Effector memory CD8-positive, alpha-beta T cell (primary cell): ENCODE measurements at regions not wholly inside any gene's neighbourhood (a gene's known extent, or its start where the extent isn't known, plus 50 kb on each side); places are given as distances from the start of the nearest gene placed in this dataset.

Experiments used
- ATAC-seq: fragments of 150-1000 bp; cut with Tn5 transposase; replicated peaks from 2 replicates; pipeline ENCODE4 v1.10.0; 2021; ENCODE audit warnings: mild to moderate bottlenecking, moderate library complexity
- DNase-seq, 3 experiments: peaks; one replicate each; pipeline ENCODE4 v3.0.0; 2021
- H3K27ac Mint-ChIP-seq, 2 donors: one replicate each; pipeline ENCODE4 v1.8.0; 2022; ENCODE audit warnings: mild to moderate bottlenecking in 2 of 2, mixed read lengths in 2 of 2, moderate library complexity in 2 of 2
- H3K27me3 Mint-ChIP-seq, 2 donors: one replicate each; pipeline ENCODE4 v1.8.0; 2022; ENCODE audit warnings: mixed read lengths in 2 of 2
- H3K36me3 Mint-ChIP-seq: one replicate; pipeline ENCODE4 v1.8.0; 2022; ENCODE audit warnings: mild to moderate bottlenecking, moderate library complexity, mixed read lengths; ENCODE audit not compliant: insufficient read depth
- H3K4me1 Mint-ChIP-seq, 2 donors: one replicate each; pipeline ENCODE4 v1.8.0; 2022; ENCODE audit warnings: low read depth in 2 of 2, mixed read lengths in 2 of 2
- H3K4me3 Mint-ChIP-seq, 2 donors: one replicate each; pipeline ENCODE4 v1.8.0; 2022; ENCODE audit warnings: mild to moderate bottlenecking in 2 of 2, mixed read lengths in 2 of 2, moderate library complexity in 2 of 2
- H3K9me3 Mint-ChIP-seq, 2 donors: one replicate each; pipeline ENCODE4 v1.8.0; 2022; ENCODE audit warnings: mixed read lengths in 2 of 2

DNA sequence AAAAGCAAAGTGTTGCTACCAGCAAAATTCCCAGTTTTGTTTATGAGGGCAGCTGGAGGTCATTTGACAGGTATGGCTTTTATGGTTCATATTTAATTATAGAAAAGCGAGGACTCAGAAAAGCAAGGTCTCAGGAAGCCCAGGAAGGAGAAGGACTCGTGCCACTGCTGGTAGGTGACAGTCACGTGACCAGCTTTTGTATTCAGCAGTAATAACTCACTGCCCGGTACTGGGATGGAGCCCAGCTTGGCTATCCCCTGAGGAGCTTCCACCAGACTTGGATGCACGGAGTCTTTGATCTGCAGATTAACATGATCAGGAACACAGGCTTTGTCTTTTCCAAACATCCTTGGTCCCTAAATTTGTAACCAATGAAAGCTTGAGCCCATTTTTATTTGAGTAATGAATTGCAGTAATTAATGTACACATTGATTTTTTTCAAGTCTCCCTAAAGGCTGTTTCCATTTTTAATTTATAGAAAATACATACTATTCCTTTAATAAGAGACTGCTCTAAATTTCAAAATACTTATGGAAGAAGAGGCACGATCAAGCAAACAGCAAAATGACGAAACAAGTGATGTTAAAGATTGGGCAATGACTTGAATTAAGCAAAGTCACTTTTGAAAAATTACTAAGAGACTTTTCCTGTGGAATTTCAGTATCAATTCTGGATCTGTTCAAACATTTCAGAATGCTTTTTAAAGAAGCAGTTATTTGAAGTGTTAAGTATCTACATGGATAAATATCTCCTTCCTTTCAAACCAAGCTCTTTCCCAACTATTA is 251.7 kb upstream of the HNRNPA3 start:
- H3K4me3 Mint-ChIP-seq = no peak overlapping the region
- DNase-seq (no peak), ATAC-seq (no peak)
- no peak overlapping the region for H3K27ac Mint-ChIP-seq
- peaks cover 26 to 29% of the 10 kb centered on the region in 2 donors for H3K27me3 Mint-ChIP-seq
- peaks cover 0 to 2% of the 10 kb centered on the region in 2 donors for H3K4me1 Mint-ChIP-seq
- H3K36me3 Mint-ChIP-seq = no peaks in the 10 kb centered on the region
- H3K9me3 Mint-ChIP-seq = no peaks in the 10 kb centered on the region

DNA sequence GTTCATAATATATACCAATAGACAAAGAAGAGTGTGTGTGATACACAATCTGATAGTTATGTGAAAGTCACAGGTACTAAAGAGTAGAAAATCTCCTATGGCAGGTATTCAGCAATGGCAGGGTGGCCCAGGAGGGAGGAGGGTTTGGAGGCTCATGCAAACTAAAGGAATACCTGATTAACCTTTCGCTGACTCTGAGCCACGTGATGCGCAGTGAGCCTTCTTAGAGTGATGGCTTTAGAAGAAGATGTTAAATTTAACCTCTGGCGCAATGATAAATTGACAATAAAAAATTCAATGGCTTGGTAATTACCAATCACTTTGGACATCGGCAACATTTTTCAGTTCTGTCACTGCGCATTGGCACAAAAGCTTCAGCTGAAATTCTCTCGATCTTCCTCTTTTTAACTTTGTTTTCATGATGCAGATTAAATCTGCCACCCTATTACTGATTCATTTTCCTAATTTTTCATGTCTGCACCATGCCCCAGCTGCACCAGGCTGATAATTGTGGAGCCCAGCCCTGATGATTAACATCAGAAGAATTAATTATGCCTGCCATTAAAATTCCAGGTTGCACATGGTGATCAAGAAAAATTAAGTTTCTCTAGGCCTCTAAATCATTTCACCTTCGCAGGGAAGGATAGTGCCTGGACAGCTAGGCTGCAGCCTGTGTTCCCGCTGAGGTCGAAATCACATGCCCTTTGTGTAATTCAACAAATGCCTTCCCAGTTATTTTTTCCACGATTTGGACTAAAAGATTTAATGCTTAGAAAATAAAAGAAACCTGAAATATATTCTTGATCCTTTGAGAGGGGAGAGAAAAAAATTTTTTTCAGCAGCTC is 250.6 kb upstream of the HNRNPA3 start:
- H3K4me1 Mint-ChIP-seq = no peaks in the 10 kb centered on the region
- H3K27me3 Mint-ChIP-seq = peaks cover 26 to 33% of the 10 kb centered on the region in 2 donors
- no peak overlapping the region for H3K27ac Mint-ChIP-seq
- H3K4me3 Mint-ChIP-seq = no peak overlapping the region
- no peak for DNase-seq
- no peaks in the 10 kb centered on the region for H3K36me3 Mint-ChIP-seq
- H3K9me3 Mint-ChIP-seq = no peaks in the 10 kb centered on the region
- no peak for ATAC-seq

DNA sequence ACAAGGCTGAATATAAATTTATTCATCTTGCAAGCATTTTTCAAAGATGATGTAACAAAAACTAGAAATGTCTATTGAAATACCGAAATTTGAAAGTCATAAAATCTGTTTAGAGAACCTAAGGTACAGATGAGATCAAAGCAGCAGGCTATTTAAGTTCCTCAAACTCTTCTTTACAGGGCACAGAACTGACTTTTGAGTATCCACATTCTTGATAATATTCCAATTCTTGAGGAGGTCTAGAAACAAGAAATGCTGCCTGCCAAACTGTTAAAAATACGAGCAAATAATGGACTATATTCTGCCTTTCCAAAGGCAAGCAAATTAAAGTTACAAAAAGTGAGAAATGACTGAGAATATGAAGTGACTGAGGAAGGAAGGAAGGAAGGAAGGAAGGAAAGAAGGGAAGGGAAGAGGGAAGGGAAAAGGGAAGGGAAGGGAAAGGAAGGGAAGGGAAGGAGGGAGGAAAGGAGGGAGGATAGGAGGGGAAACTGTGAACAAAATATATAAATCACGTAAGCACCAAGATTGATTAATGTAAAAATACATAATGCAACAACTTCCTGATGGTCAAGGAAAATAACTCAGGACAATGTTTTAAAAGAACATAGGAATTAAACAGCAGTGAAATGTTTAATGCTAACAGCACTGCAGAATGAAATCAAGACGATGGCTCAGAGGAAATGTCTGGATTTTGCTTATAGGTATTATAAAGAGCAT is 248.9 kb upstream of the HNRNPA3 start:
- H3K27me3 Mint-ChIP-seq = peaks cover 26 to 31% of the 10 kb centered on the region in 2 donors
- DNase-seq (no peak), ATAC-seq (no peak)
- H3K4me1 Mint-ChIP-seq = no peaks in the 10 kb centered on the region
- H3K4me3 Mint-ChIP-seq = no peak overlapping the region
- H3K27ac Mint-ChIP-seq = no peak overlapping the region
- H3K9me3 Mint-ChIP-seq = no peaks in the 10 kb centered on the region
- H3K36me3 Mint-ChIP-seq = no peaks in the 10 kb centered on the region

DNA sequence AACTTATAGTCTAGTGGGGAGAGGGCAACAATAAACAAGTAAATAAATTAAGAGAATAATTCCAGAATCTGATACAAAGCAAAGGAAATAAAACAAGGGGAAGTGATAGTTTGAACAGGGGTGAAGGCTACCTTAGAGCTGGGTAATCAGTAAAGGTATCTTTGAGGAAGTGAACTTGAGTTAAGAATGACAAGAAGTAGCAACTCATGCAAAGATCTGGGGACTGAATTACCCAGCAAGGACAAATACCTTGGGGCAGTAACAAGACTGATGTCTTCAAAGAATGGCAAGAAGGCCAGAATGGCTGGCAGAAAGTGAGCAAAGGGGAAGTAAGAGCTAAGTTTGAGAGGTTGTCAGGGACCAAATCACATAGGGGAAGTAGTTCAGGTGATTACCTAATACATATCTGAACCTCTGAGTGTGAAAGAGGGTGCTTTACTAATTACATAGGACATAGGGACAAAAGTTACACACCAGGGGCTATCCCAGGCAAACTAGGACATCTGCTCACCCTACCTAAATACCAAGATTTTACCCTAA is 244.6 kb upstream of the HNRNPA3 start:
- Mint-ChIP-seq H3K4me1 (no peaks in the 10 kb centered on the region), H3K27ac (no peak overlapping the region), H3K27me3 (peaks cover 12 to 13% of the 10 kb centered on the region in 2 donors), H3K4me3 (no peak overlapping the region), H3K9me3 (no peaks in the 10 kb centered on the region), H3K36me3 (no peaks in the 10 kb centered on the region)
- no peak for DNase-seq
- ATAC-seq = no peak

DNA sequence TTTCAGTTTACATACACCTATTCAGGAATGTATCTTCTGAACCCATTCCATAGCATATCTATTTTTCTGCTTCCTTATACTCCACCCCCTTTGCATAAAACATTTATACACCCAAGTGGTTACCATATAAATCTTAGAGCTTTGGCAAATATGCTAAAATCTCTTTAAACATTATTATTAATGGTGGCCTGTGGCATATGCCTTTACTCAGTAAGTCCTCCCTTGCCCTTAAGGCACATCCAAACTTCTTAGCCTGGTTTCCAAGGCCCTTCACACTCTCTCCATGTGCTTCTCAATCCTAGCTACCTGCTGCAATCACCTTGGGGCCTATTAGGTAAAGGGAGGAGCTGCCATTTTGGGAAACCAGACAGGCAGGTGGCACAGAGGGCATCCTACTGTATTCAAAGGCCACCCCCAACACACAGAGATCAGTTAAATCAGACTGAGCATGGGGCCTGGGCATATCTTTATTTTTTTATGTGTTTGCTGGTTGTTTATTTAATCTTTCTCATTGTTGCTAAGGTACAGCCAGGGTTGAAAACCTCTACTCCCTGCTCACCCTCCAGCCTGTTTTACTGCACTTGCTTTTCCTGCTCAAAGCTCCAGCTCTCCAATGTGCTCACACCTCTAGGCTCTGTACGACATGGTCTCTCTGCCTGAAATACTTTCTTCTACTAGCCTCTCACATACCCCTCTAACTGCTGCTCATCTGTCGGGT is 242.8 kb upstream of the HNRNPA3 start:
- Mint-ChIP-seq H3K27me3 (peaks cover 10 to 12% of the 10 kb centered on the region in 2 donors), H3K4me1 (no peaks in the 10 kb centered on the region), H3K4me3 (no peak overlapping the region), H3K36me3 (no peaks in the 10 kb centered on the region), H3K27ac (no peak overlapping the region), H3K9me3 (no peaks in the 10 kb centered on the region)
- ATAC-seq (no peak), DNase-seq (no peak)

DNA sequence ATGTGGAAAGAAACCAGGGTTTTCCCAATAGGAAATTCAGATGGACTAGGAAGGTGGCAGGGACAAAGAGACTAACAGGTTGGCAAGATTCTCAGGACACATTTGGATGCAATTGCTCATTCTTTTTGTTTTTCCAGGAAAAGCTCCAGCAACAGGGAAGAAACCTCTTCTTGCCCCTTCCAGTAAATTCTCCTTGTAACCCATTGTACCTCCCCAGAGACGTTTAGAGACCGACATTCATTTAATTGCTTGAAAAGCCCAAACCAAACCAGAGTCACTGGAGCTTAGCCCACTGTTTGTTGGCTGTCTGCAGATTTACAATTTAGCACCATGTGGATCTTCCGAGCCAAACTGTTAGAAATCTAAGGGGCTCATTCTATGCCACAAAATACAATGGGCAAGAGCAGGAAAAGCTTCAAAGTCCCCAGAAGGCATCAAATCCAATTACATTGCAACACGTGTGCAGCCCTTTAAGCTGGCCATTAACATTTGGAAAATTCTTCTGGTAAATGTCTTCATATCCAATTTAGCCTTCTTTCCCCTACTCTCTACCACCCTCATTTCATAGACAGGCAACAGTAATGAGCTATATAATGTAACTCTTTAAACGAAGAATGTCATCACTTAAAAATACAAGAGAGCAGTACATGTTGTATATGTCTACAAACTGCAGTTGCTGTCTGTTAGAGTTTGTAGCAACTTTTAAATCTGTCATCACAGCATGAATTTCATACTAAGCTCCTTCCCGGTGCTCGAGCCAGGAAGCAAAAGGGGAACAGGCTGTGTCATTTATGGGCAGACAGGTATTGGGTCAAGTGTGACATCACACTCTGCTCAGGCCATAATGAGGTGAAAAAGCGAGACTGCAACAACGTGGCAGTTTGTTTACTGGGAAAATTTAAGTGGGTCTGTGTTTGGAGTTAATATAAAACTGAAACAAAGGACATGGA is 235.6 kb upstream of the HNRNPA3 start:
- DNase-seq (no peak), ATAC-seq (no peak)
- H3K4me1 Mint-ChIP-seq = no peaks in the 10 kb centered on the region
- H3K9me3 Mint-ChIP-seq = no peaks in the 10 kb centered on the region
- peaks cover 16 to 22% of the 10 kb centered on the region in 2 donors for H3K27me3 Mint-ChIP-seq
- H3K4me3 Mint-ChIP-seq = no peak overlapping the region
- no peaks in the 10 kb centered on the region for H3K36me3 Mint-ChIP-seq
- H3K27ac Mint-ChIP-seq = no peak overlapping the region

DNA sequence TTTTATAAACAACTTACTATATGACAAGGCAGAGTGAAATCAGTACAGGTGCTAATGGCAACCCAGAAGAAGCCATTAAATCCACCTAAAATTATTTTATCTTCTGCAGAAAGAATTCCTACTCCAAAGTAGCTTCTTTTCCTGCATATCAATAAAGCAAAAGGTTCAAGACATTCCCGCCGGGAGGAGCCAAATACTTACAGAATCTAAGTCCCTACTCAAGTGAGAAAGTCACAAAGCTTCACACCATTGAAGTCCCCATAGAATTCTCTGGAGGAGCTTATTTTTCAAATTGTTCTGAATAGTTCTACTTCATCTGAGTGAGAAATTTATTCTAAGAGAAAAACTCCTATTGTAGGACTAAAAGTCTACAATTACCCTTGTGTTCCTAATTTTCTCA is 233.7 kb upstream of the HNRNPA3 start:
- H3K36me3 Mint-ChIP-seq = no peaks in the 10 kb centered on the region
- no peak overlapping the region for H3K4me3 Mint-ChIP-seq
- no peaks in the 10 kb centered on the region for H3K4me1 Mint-ChIP-seq
- DNase-seq (no peak), ATAC-seq (no peak)
- no peak overlapping the region for H3K27ac Mint-ChIP-seq
- H3K27me3 Mint-ChIP-seq = peaks cover 12% of the 10 kb centered on the region in 2 donors
- no peaks in the 10 kb centered on the region for H3K9me3 Mint-ChIP-seq

DNA sequence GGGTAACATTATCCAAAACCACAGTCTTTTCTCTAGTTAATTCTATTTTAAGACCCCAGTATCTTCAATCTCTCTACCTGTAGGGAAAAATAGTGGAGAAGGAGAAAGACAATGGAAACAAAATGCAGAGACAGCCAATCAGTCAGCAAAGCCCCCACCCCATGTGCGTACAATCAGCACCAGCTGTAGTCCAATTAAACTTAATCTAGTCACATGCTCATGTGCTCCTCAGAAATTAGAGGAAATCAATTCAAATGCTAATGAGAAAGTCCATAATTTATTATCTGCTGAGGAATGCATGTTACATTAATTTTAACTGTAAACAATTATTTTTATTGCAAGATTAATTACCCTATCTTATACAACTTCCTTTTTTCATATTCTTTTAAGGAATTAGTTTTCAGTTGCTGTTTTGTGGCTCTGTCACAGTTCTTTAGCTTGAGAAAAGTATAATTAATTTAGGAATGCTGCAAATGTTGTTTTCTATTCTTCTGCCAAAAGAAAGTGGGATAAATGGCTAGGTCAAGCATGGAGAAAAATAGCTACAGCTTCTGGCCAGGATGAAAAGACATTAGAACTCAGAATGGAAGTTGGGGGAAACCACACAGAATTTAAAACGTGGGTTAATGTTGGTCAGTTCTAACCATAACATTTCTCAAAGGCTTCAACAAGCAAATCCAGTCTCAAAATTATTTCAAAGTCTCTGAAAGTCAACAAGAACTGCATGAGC is 232.4 kb upstream of the HNRNPA3 start:
- ATAC-seq = no peak
- no peak overlapping the region for H3K27ac Mint-ChIP-seq
- H3K4me3 Mint-ChIP-seq = no peak overlapping the region
- no peaks in the 10 kb centered on the region for H3K9me3 Mint-ChIP-seq
- DNase-seq = no peak
- H3K27me3 Mint-ChIP-seq = peaks cover 19 to 21% of the 10 kb centered on the region in 2 donors
- H3K36me3 Mint-ChIP-seq = no peaks in the 10 kb centered on the region
- H3K4me1 Mint-ChIP-seq = no peaks in the 10 kb centered on the region

DNA sequence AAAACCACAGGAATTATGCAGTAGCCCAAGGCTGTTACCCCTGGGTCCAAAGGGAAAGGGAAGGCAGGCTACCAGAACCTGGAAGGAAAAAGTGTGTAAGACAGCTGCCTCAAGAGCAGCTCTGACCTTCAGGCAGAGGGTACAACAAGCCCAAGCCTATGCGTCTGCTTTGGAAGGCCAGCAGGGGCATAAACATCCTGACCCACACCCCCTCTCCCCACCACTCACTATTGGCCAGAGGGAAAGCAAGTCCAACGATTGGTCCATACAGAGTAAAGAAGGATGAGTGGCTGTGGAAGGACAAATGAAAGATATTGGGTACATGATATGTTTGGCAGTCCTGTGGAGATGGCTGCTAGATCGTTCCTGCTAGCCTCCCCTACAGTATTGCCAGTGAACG is 227.6 kb upstream of the HNRNPA3 start:
- ATAC-seq (no peak), DNase-seq (no peak)
- peaks cover 25 to 34% of the 10 kb centered on the region in 2 donors for H3K27me3 Mint-ChIP-seq
- no peaks in the 10 kb centered on the region for H3K4me1 Mint-ChIP-seq
- no peaks in the 10 kb centered on the region for H3K9me3 Mint-ChIP-seq
- no peak overlapping the region for H3K27ac Mint-ChIP-seq
- no peak overlapping the region for H3K4me3 Mint-ChIP-seq
- no peaks in the 10 kb centered on the region for H3K36me3 Mint-ChIP-seq

DNA sequence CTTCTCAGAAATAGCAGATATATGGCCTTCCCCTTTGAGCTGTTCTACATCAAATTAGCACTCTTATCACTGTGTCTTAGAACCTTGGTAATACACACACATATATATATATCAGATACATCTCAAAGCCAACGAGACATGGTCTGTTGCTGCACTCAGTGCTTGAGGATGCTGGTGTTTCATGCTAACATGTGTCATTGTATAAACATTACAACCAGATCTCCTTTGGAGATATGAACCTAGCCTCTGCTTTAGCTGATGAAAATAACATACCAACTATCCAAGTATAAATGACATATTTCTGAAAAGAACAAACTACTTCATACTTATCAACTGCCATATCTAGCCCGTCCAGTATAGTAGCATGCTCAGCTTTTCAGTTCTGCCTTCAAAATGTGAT is 226.7 kb upstream of the HNRNPA3 start:
- ATAC-seq (no peak), DNase-seq (no peak)
- Mint-ChIP-seq H3K27ac (no peak overlapping the region), H3K4me3 (no peak overlapping the region), H3K9me3 (no peaks in the 10 kb centered on the region), H3K27me3 (peaks cover 25 to 36% of the 10 kb centered on the region in 2 donors), H3K4me1 (no peaks in the 10 kb centered on the region), H3K36me3 (no peaks in the 10 kb centered on the region)

DNA sequence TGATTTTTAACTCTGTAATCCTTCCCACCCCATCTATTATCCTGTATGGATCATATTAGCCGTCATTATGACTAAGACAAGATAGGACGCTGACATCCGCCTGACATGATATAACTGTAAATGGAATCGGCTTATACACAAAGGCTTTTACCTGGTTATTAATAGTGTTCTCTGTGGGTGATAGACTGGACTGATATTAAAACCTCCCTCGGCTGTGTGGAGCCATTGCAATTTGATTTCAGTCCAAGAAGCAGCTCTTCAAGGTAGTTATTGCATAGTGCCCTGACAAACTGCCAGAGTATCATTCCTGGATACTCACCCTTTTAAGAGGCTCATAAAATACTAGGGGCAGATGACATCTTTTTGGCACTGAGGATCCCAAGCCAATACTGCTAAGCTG is 226.1 kb upstream of the HNRNPA3 start:
- ATAC-seq (no peak), DNase-seq (no peak)
- Mint-ChIP-seq H3K36me3 (no peaks in the 10 kb centered on the region), H3K4me1 (no peaks in the 10 kb centered on the region), H3K9me3 (peaks cover 0 to 2% of the 10 kb centered on the region in 2 donors), H3K27me3 (peaks cover 23 to 42% of the 10 kb centered on the region in 2 donors), H3K4me3 (no peak overlapping the region), H3K27ac (no peak overlapping the region)
